ENCODE measurements at regions not wholly inside any gene's neighbourhood (a gene's known extent, or its start where the extent isn't known, plus 50 kb on each side); places are given as distances from the start of the nearest gene placed in this dataset.

DNA sequence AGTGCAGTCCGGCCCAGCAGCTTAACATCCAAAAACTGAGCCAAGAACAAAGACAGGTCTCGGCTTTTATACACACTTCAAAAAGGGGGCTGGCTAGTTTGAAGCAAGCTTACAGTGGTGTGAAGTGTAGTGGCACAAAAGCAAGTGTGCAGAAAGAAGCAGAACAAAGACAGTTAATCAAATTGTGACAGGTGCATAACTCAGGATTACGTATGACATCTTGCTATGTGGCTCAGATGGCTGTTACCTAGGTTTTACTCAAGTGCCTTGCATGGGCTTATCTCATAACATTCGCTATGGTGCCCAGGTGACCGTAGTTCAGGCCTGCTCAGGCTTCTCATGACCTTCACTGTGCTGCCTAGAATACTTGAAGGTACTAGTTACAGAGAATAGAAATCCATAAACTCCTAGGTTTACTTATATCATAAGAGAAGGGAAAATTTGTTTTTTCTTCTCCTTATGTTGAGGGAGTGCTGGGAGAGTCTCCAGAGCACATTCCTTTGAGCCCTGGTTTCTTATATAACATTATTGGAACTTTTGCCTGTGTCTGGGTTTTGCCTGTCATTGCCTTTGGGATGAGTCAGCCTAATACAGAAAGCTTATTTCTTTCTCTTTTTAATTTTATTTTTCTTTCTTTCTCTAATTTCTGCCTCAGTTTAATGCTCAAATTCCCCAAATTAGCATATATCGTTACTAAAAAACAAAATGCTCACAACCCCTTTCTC, 1629.1 kb upstream of the PCDH20 start (continued):
- TF ChIP-seq, protein P1, sequence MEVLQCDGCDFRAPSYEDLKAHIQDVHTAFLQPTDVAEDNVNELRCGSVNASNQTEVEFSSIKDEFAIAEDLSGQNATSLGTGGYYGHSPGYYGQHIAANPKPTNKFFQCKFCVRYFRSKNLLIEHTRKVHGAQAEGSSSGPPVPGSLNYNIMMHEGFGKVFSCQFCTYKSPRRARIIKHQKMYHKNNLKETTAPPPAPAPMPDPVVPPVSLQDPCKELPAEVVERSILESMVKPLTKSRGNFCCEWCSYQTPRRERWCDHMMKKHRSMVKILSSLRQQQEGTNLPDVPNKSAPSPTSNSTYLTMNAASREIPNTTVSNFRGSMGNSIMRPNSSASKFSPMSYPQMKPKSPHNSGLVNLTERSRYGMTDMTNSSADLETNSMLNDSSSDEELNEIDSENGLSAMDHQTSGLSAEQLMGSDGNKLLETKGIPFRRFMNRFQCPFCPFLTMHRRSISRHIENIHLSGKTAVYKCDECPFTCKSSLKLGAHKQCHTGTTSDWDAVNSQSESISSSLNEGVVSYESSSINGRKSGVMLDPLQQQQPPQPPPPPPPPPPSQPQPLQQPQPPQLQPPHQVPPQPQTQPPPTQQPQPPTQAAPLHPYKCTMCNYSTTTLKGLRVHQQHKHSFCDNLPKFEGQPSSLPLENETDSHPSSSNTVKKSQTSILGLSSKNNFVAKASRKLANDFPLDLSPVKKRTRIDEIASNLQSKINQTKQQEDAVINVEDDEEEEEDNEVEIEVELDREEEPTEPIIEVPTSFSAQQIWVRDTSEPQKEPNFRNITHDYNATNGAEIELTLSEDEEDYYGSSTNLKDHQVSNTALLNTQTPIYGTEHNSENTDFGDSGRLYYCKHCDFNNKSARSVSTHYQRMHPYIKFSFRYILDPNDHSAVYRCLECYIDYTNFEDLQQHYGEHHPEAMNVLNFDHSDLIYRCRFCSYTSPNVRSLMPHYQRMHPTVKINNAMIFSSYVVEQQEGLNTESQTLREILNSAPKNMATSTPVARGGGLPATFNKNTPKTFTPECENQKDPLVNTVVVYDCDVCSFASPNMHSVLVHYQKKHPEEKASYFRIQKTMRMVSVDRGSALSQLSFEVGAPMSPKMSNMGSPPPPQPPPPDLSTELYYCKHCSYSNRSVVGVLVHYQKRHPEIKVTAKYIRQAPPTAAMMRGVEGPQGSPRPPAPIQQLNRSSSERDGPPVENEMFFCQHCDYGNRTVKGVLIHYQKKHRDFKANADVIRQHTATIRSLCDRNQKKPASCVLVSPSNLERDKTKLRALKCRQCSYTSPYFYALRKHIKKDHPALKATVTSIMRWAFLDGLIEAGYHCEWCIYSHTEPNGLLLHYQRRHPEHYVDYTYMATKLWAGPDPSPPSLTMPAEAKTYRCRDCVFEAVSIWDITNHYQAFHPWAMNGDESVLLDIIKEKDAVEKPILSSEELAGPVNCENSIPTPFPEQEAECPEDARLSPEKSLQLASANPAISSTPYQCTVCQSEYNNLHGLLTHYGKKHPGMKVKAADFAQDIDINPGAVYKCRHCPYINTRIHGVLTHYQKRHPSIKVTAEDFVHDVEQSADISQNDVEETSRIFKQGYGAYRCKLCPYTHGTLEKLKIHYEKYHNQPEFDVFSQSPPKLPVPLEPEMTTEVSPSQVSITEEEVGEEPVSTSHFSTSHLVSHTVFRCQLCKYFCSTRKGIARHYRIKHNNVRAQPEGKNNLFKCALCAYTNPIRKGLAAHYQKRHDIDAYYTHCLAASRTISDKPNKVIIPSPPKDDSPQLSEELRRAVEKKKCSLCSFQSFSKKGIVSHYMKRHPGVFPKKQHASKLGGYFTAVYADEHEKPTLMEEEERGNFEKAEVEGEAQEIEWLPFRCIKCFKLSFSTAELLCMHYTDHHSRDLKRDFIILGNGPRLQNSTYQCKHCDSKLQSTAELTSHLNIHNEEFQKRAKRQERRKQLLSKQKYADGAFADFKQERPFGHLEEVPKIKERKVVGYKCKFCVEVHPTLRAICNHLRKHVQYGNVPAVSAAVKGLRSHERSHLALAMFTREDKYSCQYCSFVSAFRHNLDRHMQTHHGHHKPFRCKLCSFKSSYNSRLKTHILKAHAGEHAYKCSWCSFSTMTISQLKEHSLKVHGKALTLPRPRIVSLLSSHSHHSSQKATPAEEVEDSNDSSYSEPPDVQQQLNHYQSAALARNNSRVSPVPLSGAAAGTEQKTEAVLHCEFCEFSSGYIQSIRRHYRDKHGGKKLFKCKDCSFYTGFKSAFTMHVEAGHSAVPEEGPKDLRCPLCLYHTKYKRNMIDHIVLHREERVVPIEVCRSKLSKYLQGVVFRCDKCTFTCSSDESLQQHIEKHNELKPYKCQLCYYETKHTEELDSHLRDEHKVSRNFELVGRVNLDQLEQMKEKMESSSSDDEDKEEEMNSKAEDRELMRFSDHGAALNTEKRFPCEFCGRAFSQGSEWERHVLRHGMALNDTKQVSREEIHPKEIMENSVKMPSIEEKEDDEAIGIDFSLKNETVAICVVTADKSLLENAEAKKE (CRISPR knock-in tag; IDR thresholded peaks at IDR 0.05) = no peak
- TF ChIP-seq NANOG (IDR thresholded peaks at IDR 0.05; ENCODE audit: borderline replicate concordance) (no peak), CREB1 (CRISPR knock-in tag; IDR thresholded peaks at IDR 0.05; ENCODE audit: low read depth) (no peak)
- TF ChIP-seq, protein P2, sequence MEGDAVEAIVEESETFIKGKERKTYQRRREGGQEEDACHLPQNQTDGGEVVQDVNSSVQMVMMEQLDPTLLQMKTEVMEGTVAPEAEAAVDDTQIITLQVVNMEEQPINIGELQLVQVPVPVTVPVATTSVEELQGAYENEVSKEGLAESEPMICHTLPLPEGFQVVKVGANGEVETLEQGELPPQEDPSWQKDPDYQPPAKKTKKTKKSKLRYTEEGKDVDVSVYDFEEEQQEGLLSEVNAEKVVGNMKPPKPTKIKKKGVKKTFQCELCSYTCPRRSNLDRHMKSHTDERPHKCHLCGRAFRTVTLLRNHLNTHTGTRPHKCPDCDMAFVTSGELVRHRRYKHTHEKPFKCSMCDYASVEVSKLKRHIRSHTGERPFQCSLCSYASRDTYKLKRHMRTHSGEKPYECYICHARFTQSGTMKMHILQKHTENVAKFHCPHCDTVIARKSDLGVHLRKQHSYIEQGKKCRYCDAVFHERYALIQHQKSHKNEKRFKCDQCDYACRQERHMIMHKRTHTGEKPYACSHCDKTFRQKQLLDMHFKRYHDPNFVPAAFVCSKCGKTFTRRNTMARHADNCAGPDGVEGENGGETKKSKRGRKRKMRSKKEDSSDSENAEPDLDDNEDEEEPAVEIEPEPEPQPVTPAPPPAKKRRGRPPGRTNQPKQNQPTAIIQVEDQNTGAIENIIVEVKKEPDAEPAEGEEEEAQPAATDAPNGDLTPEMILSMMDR (conservative IDR thresholded peaks at IDR 0.05; ENCODE audit: low read depth in 2 of 2) = no peak

DNA sequence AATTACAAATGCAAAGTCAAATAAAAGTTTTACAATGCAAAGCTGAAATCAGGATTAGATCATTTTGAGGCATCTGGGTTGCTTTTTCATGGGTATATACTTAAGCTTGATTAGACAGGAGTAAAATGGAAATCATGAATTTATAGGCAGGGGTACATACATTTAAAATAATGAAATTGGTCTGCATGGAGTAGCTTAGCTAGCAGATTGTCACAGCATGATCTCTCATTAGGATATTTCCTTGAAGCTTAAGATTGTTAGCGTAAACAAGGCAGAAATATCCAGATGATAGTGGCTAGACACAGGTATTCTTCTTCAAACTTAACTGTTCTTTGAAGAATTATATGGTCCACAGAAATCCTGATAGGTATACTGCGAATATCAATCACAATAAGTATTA, 1627.0 kb upstream of the PCDH20 start:
- H3K4me2 ChIP-seq = no peak overlapping the region
- peaks cover 6% of the 10 kb centered on the region for H3K4me1 Mint-ChIP-seq
- TF ChIP-seq, protein P3, sequence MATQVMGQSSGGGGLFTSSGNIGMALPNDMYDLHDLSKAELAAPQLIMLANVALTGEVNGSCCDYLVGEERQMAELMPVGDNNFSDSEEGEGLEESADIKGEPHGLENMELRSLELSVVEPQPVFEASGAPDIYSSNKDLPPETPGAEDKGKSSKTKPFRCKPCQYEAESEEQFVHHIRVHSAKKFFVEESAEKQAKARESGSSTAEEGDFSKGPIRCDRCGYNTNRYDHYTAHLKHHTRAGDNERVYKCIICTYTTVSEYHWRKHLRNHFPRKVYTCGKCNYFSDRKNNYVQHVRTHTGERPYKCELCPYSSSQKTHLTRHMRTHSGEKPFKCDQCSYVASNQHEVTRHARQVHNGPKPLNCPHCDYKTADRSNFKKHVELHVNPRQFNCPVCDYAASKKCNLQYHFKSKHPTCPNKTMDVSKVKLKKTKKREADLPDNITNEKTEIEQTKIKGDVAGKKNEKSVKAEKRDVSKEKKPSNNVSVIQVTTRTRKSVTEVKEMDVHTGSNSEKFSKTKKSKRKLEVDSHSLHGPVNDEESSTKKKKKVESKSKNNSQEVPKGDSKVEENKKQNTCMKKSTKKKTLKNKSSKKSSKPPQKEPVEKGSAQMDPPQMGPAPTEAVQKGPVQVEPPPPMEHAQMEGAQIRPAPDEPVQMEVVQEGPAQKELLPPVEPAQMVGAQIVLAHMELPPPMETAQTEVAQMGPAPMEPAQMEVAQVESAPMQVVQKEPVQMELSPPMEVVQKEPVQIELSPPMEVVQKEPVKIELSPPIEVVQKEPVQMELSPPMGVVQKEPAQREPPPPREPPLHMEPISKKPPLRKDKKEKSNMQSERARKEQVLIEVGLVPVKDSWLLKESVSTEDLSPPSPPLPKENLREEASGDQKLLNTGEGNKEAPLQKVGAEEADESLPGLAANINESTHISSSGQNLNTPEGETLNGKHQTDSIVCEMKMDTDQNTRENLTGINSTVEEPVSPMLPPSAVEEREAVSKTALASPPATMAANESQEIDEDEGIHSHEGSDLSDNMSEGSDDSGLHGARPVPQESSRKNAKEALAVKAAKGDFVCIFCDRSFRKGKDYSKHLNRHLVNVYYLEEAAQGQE (IDR thresholded peaks at IDR 0.05; ENCODE audit: unreplicated experiment) = no peak
- TF ChIP-seq NANOG (IDR thresholded peaks at IDR 0.05; ENCODE audit: borderline replicate concordance) = no peak
- no peak for TF ChIP-seq CREB1 (CRISPR knock-in tag; IDR thresholded peaks at IDR 0.05; ENCODE audit: low read depth)

More for the DNA sequence above, 1627.0 kb upstream of the PCDH20 start:
- Histone ChIP-seq H3F3A (replicated peaks; ENCODE audit: low read depth) (no peaks in the 10 kb centered on the region), H3K27ac (ENCODE audit: low read depth) (no peak overlapping the region), H3K9me2 (ENCODE audit: insufficient read depth) (no peaks in the 10 kb centered on the region), H3K36me3 (ENCODE audit: insufficient read depth) (no peaks in the 10 kb centered on the region), H2AFZ (peak overlapping the region; percentile 9; the same call in 1 of the 2 replicates), H4K20me1 (replicated peaks; ENCODE audit: insufficient read depth) (no peaks in the 10 kb centered on the region), H3K27me3 (ENCODE audit: insufficient read depth) (no peaks in the 10 kb centered on the region), H3K79me2 (replicated peaks; ENCODE audit: insufficient read depth) (no peaks in the 10 kb centered on the region), H3K4me1 (ENCODE audit: insufficient read depth) (0 out of 2 replicates have a peak, but pooled peaks cover 4% of the 10 kb centered on the region), H3K4me3 (no peak overlapping the region)
- ATAC-seq (no peak), DNase-seq (ENCODE audit: low spot score) (no peak)
- H3K27ac Mint-ChIP-seq = no peak overlapping the region
- no peaks in the 10 kb centered on the region for H3K27me3 Mint-ChIP-seq (ENCODE audit: insufficient read depth, low read depth, poor library complexity)
- no peaks in the 10 kb centered on the region for H3K36me3 Mint-ChIP-seq (ENCODE audit: low read depth)
- no peak overlapping the region for H3K4me3 Mint-ChIP-seq
- H3K9me3 Mint-ChIP-seq = peaks cover 20% of the 10 kb centered on the region

Data from GM23338 (cell line).